PC-3 (cell line): ENCODE measurements at regions not wholly inside any gene's neighbourhood (a gene's known extent, or its start where the extent isn't known, plus 50 kb on each side); places are given as distances from the start of the nearest gene placed in this dataset.
A peak's percentile ranks its signal among the peaks of the same experiment; 100 is the strongest.

Experiments
- ATAC-seq: fragments of 200-7000 bp; cut with Tn5 transposase; 2 replicates; pipeline ENCODE4 v1.9.1; 2020; ENCODE audit warnings: mild to moderate bottlenecking, moderate library complexity
- BruUV-seq: library from RNA; stranded (reverse); fragments of 400-500 nt; replicated peaks from 2 replicates; lab custom pipeline; 2021; lab: Mats Ljungman, UMichigan
- CTCF ChIA-PET: fragments of 300-600 bp; sonication (Branson Sonifier 250); formaldehyde crosslinking; loops from one replicate; lab custom pipeline; 2022; ENCODE audit warnings: antibody characterized with exemption; lab: Charles Lee
- POLR2A ChIA-PET: fragments of 300-600 bp; sonication (Branson Sonifier 250); formaldehyde crosslinking; loops from one replicate; lab custom pipeline; 2022; ENCODE audit warnings: antibody characterized with exemption; ENCODE audit not compliant: unreplicated experiment; lab: Charles Lee
- DNase-seq: peaks from one replicate; pipeline ENCODE4 v3.0.0-alpha.2; 2015
- H2AFZ ChIP-seq: fragments of 300-600 bp; sonication (generic); 2 replicates; pipeline ENCODE4 v1.6.0; 2016; ENCODE audit warnings: antibody characterized with exemption, low read length
- H3F3A ChIP-seq: fragments of 300-600 bp; sonication (generic); one replicate; pipeline ENCODE4 v1.6.0; 2017; ENCODE audit warnings: antibody characterized with exemption, low read length, control low read depth, mild to moderate bottlenecking; ENCODE audit not compliant: unreplicated experiment
- H3K27ac ChIP-seq: fragments of 300-600 bp; sonication (generic); 2 replicates; pipeline ENCODE4 v1.5.1; 2016; ENCODE audit warnings: mild to moderate bottlenecking, low read length
- H3K27me3 ChIP-seq: fragments of 300-600 bp; sonication (generic); 2 replicates; pipeline ENCODE4 v1.6.1; 2016; ENCODE audit warnings: low read length, mixed read lengths
- H3K36me3 ChIP-seq: fragments of 300-600 bp; sonication (generic); 2 replicates; pipeline ENCODE4 v1.6.1; 2016; ENCODE audit warnings: low read depth, mixed run types, low read length, mixed read lengths
- H3K4me1 ChIP-seq: fragments of 300-600 bp; sonication (generic); 2 replicates; pipeline ENCODE4 v1.5.1; 2016; ENCODE audit warnings: low read length; ENCODE audit not compliant: insufficient read depth
- H3K4me2 ChIP-seq: fragments of 300-600 bp; sonication (generic); 2 replicates; pipeline ENCODE4 v1.6.0; 2016; ENCODE audit warnings: low read length
- H3K4me3 ChIP-seq: fragments of 300-600 bp; sonication (generic); 2 replicates; pipeline ENCODE4 v1.5.1; 2016; ENCODE audit warnings: mild to moderate bottlenecking, low read length, mixed read lengths
- H3K79me2 ChIP-seq: fragments of 300-600 bp; sonication (generic); 2 replicates; pipeline ENCODE4 v1.6.1; 2017; ENCODE audit warnings: low read length, mixed read lengths
- H3K9ac ChIP-seq: fragments of 300-600 bp; sonication (generic); 2 replicates; pipeline ENCODE4 v1.6.0; 2016; ENCODE audit warnings: mild to moderate bottlenecking, low read length
- H3K9me2 ChIP-seq: fragments of 300-600 bp; sonication (generic); replicated peaks from 2 replicates; pipeline ENCODE4 v1.6.1; 2016; ENCODE audit warnings: mixed run types, low read length, mixed read lengths
- H3K9me3 ChIP-seq: fragments of 300-600 bp; sonication (generic); 2 replicates; pipeline ENCODE4 v1.6.1; 2016; ENCODE audit warnings: low read length, mixed read lengths
- H4K20me1 ChIP-seq: fragments of 300-600 bp; sonication (generic); 2 replicates; pipeline ENCODE4 v1.6.1; 2016; ENCODE audit warnings: low read length, mixed read lengths
- CTCF ChIP-seq: fragments of 300-600 bp; sonication (generic); conservative IDR thresholded peaks from 2 replicates; pipeline ENCODE4 v1.5.1; 2017; ENCODE audit warnings: antibody characterized with exemption, low read depth, mild to moderate bottlenecking, low read length
- EZH2 ChIP-seq: fragments of 300-600 bp; sonication (generic); IDR thresholded peaks from one replicate; pipeline ENCODE4 v1.6.1; 2017; ENCODE audit warnings: antibody characterized with exemption, mild to moderate bottlenecking, low read length; ENCODE audit not compliant: unreplicated experiment
- EZH2phosphoT487 ChIP-seq: fragments of 300-600 bp; sonication (generic); IDR thresholded peaks from 2 replicates; pipeline ENCODE4 v1.6.1; 2018; ENCODE audit warnings: mild to moderate bottlenecking, antibody characterized with exemption, low read length, borderline replicate concordance
- intact Hi-C: fragments of 100-400 bp; cut with micrococcal nuclease; formaldehyde crosslinking; loops from 2 replicates; pipeline ENCODE4 v1.9.0; 2023

- Histone ChIP-seq H4K20me1 (no peaks in the 10 kb centered on the region), H3K4me2 (no peak overlapping the region), H3K36me3 (no peaks in the 10 kb centered on the region), H3K4me3 (no peak overlapping the region), H3K9ac (no peak overlapping the region), H2AFZ (no peak overlapping the region), H3K27me3 (no peaks in the 10 kb centered on the region), H3F3A (no peaks in the 10 kb centered on the region), H3K9me3 (no peaks in the 10 kb centered on the region), H3K9me2 (no peaks in the 10 kb centered on the region), H3K27ac (no peak overlapping the region), H3K4me1 (peaks cover 45% of the 10 kb centered on the region), H3K79me2 (no peaks in the 10 kb centered on the region)
- no peak for DNase-seq
- intact Hi-C loops: no loop called here
- no peak for TF ChIP-seq EZH2
- TF ChIP-seq CTCF: no peak
- TF ChIP-seq EZH2phosphoT487: no peak
- BruUV-seq: no TSS peak
- ChIA-PET CTCF (no interaction called here), POLR2A (no interaction called here)
- ATAC-seq: no peak
Measured at GRCh38 chr11:116698080-116698479, 74.7 kb downstream of the BUD13 start.

DNA sequence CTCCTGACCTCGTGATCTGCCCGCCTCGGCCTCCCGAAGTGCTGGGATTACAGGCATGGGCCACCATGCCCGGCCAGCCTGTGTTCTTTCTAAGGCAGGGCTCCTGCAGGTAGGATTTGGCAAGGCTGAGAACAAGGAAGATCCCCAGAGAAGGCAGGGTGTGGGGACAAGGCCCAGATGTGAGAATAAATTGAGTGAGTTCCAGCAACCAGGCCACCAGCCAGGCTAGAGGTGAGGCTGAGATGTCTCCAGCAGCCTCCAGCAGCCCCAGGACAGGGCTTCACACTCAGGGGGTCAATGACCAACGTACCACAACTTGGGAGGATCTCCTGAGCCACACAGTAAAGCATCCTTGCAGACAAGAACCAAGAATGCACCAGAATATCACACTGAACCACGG, 75.1 kb downstream of the BUD13 start:
- POLR2A ChIA-PET: no interaction called here
- no peak for DNase-seq
- no peaks in the 10 kb centered on the region for H3K36me3 ChIP-seq
- H3F3A ChIP-seq: no peaks in the 10 kb centered on the region
- H3K4me2 ChIP-seq: no peak overlapping the region; the same call in 1 of the 2 replicates
- H3K4me3 ChIP-seq: no peak overlapping the region
- BruUV-seq: no TSS peak
- no peak overlapping the region for H2AFZ ChIP-seq
- no peaks in the 10 kb centered on the region for H4K20me1 ChIP-seq
- TF ChIP-seq EZH2phosphoT487 (no peak), EZH2 (no peak), CTCF (no peak)
- H3K9me2 ChIP-seq: no peaks in the 10 kb centered on the region
- intact Hi-C loops: no loop called here
- no peaks in the 10 kb centered on the region for H3K9me3 ChIP-seq
- CTCF ChIA-PET: no interaction called here
- H3K79me2 ChIP-seq: no peaks in the 10 kb centered on the region
- H3K27me3 ChIP-seq: no peaks in the 10 kb centered on the region
- H3K27ac ChIP-seq: no peak overlapping the region
- ATAC-seq: no peak
- no peak overlapping the region for H3K9ac ChIP-seq
- peaks cover 42% of the 10 kb centered on the region for H3K4me1 ChIP-seq

- H3K4me2 ChIP-seq: peak overlapping the region; percentile 76
- H3F3A ChIP-seq: no peaks in the 10 kb centered on the region
- H3K4me1 ChIP-seq: peaks cover 42% of the 10 kb centered on the region
- no peaks in the 10 kb centered on the region for H3K36me3 ChIP-seq
- no peak for TF ChIP-seq CTCF
- no peak for TF ChIP-seq EZH2
- no peak for TF ChIP-seq EZH2phosphoT487
- BruUV-seq: no TSS peak
- ChIA-PET CTCF (no interaction called here), POLR2A (no interaction called here)
- peak; percentile 18 for ATAC-seq
- peak; percentile 70 for DNase-seq
- intact Hi-C loops: no loop called here
- H3K9me2 ChIP-seq: no peaks in the 10 kb centered on the region
- H3K9ac ChIP-seq: no peak overlapping the region
- no peaks in the 10 kb centered on the region for H3K27me3 ChIP-seq
- no peak overlapping the region for H3K4me3 ChIP-seq
- peak overlapping the region; percentile 7; the same call in 1 of the 2 replicates for H2AFZ ChIP-seq
- H3K9me3 ChIP-seq: no peaks in the 10 kb centered on the region
- peak overlapping the region; percentile 25; the same call in 1 of the 2 replicates for H3K27ac ChIP-seq
- no peaks in the 10 kb centered on the region for H3K79me2 ChIP-seq
- H4K20me1 ChIP-seq: no peaks in the 10 kb centered on the region
Measured at GRCh38 chr11:116697011-116697410, 75.8 kb downstream of the BUD13 start.
